ENCODE measurements at regions not wholly inside any gene's neighbourhood (a gene's known extent, or its start where the extent isn't known, plus 50 kb on each side); places are given as distances from the start of the nearest gene placed in this dataset.

- no peak for TF ChIP-seq CTCF (IDR thresholded peaks at IDR 0.05; ENCODE audit: low read length)
- no peak for TF ChIP-seq EZH2 (IDR thresholded peaks at IDR 0.05; ENCODE audit: borderline replicate concordance, low read length)
These were observed 263.2 kb upstream of the MGMT start for GRCh38 chr10:129203819-129204218.
